SK-N-MC (cell line): ENCODE measurements at regions not wholly inside any gene's neighbourhood (a gene's known extent, or its start where the extent isn't known, plus 50 kb on each side); places are given as distances from the start of the nearest gene placed in this dataset.

Experiments
- EZH2 ChIP-seq: fragments of 200-600 bp; sonication (generic); IDR thresholded peaks from one replicate; pipeline ENCODE4 v1.6.1; 2017; ENCODE audit warnings: antibody characterized with exemption
- FOXP2 ChIP-seq: optimal IDR thresholded peaks from 2 replicates; pipeline ENCODE3; 2011; ENCODE audit warnings: mild to moderate bottlenecking, moderate library complexity; ENCODE audit not compliant: insufficient read depth; ENCODE audit errors: extremely low read length, control extremely low read depth
- POLR2AphosphoS5 ChIP-seq: IDR thresholded peaks from 2 replicates; pipeline ENCODE4 v1.6.1; 2012; ENCODE audit warnings: mild to moderate bottlenecking, low read depth, low read length, borderline replicate concordance

- no peak for TF ChIP-seq FOXP2
- TF ChIP-seq EZH2: no peak
- no peak for TF ChIP-seq POLR2AphosphoS5
Observed at GRCh38 chr9:85863875-85864274, 77.1 kb upstream of the NAA35 start.
